Stimulated activated naive CD8-positive, alpha-beta T cell treated with anti-CD3 and anti-CD28 coated beads, Interleukin-15, amount 100 ng/mL, for 72 hours (primary cell): ENCODE measurements at regions not wholly inside any gene's neighbourhood (a gene's known extent, or its start where the extent isn't known, plus 50 kb on each side); places are given as distances from the start of the nearest gene placed in this dataset.
"Not testable (repeated sequence)": the region's sequence is repeated elsewhere in the genome, so short reads cannot be mapped to it uniquely, and the experiment has no call there.

Experiments
- ATAC-seq: fragments of 150-1000 bp; cut with Tn5 transposase; 2 replicates; pipeline ENCODE4 v1.10.0; 2021; ENCODE audit warnings: mild to moderate bottlenecking, moderate library complexity
- DNase-seq, 2 donors: peaks; one replicate each; pipeline ENCODE4 v3.0.0; 2021 to 2022
- H3K27ac Mint-ChIP-seq, 2 donors: one replicate each; pipeline ENCODE4 v1.8.0; 2022; ENCODE audit warnings: mild to moderate bottlenecking in 2 of 2, mixed read lengths in 2 of 2, moderate library complexity in 2 of 2
- H3K27me3 Mint-ChIP-seq: one replicate; pipeline ENCODE4 v1.8.0; 2022; ENCODE audit warnings: mixed read lengths
- H3K4me1 Mint-ChIP-seq: one replicate; pipeline ENCODE4 v1.8.0; 2022; ENCODE audit warnings: mild to moderate bottlenecking, mixed read lengths
- H3K4me3 Mint-ChIP-seq, 2 donors: one replicate each; pipeline ENCODE4 v1.8.0; 2022; ENCODE audit warnings: mild to moderate bottlenecking in 2 of 2, mixed read lengths in 2 of 2, moderate library complexity in 1 of 2
- H3K9me3 Mint-ChIP-seq, 2 donors: one replicate each; pipeline ENCODE4 v1.8.0; 2022; ENCODE audit warnings: mixed read lengths in 2 of 2

- no peaks in the 10 kb centered on the region for H3K4me1 Mint-ChIP-seq
- H3K9me3 Mint-ChIP-seq, result peaks cover 16 to 26% of the 10 kb centered on the region in 2 donors
- DNase-seq, result no peak
- ATAC-seq, result no peak
- no peaks in the 10 kb centered on the region for H3K27me3 Mint-ChIP-seq
- H3K27ac Mint-ChIP-seq, result no peak overlapping the region
- H3K4me3 Mint-ChIP-seq, result no peak overlapping the region
These were observed 729.3 kb downstream of the CDH18 start for GRCh38 chr5:19258686-19259085.

GRCh38 chr5:19261879-19262278 lies 726.1 kb downstream of the CDH18 start:
- H3K9me3 Mint-ChIP-seq, result peaks cover 14 to 23% of the 10 kb centered on the region in 2 donors
- DNase-seq (no peak), ATAC-seq (no peak)
- no peak overlapping the region for H3K27ac Mint-ChIP-seq
- H3K27me3 Mint-ChIP-seq, result no peaks in the 10 kb centered on the region
- H3K4me3 Mint-ChIP-seq, result no peak overlapping the region
- no peaks in the 10 kb centered on the region for H3K4me1 Mint-ChIP-seq

- no peak overlapping the region for H3K27ac Mint-ChIP-seq
- H3K4me3 Mint-ChIP-seq, result no peak overlapping the region
- ATAC-seq, result no peak
- H3K27me3 Mint-ChIP-seq, result no peaks in the 10 kb centered on the region
- no peaks in the 10 kb centered on the region for H3K4me1 Mint-ChIP-seq
- H3K9me3 Mint-ChIP-seq, result peaks cover 15 to 24% of the 10 kb centered on the region in 2 donors
- DNase-seq, result no peak
These were observed 723.2 kb downstream of the CDH18 start for GRCh38 chr5:19264821-19265220.

DNA sequence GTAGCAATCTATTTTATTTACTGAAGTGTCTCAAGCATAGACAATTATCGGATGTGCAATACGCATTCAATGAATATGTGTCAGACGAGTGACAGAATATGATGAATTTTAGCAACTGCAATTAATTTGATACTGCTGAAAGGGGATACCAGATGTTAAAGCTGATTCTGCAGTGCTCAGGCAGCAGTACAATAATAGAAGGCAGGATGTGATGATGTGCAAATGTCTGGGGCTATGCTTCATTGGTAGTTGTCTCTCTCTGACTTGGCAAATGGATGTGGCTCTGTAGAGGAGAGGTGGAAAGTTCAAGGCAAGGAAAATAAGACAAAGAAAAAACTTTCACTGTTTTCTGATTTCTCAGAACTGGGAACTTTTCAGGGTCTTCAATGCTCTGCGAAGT lies 721.2 kb downstream of the CDH18 start:
- DNase-seq, result no peak
- no peaks in the 10 kb centered on the region for H3K4me1 Mint-ChIP-seq
- H3K27me3 Mint-ChIP-seq, result no peaks in the 10 kb centered on the region
- no peak overlapping the region for H3K27ac Mint-ChIP-seq
- H3K4me3 Mint-ChIP-seq, result no peak overlapping the region
- H3K9me3 Mint-ChIP-seq, result peaks cover 9% of the 10 kb centered on the region in 2 donors
- no peak for ATAC-seq

DNA sequence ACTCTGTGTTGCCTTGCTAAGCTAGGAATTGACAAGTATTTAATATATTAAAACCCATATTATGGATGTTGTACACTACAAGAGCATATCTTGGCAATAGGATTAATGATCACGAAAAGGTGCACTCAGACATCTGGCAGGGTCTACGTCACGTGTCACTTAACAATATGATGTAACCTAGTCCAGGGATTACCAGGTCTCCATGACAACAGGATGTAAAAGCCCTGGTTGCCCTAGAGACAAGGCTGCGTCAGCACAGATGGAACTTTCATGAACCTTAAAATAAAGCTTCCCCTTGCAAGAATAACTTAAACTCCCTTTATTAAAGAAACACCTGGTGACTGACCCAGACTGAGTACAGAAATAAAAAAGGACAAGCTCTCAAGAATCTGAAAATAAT lies 717.8 kb downstream of the CDH18 start:
- ATAC-seq, result no peak
- Mint-ChIP-seq H3K9me3 (peaks cover 9 to 19% of the 10 kb centered on the region in 2 donors), H3K4me3 (no peak overlapping the region)

GRCh38 chr5:19274578-19274977 lies 713.4 kb downstream of the CDH18 start:
- Mint-ChIP-seq H3K27ac (no peak overlapping the region), H3K4me3 (no peak overlapping the region), H3K27me3 (no peaks in the 10 kb centered on the region), H3K9me3 (peaks cover 11 to 18% of the 10 kb centered on the region in 2 donors), H3K4me1 (no peaks in the 10 kb centered on the region)
- no peak for ATAC-seq
- DNase-seq, result no peak

More for the DNA sequence above, 717.8 kb downstream of the CDH18 start:
- no peaks in the 10 kb centered on the region for H3K4me1 Mint-ChIP-seq
- no peak overlapping the region for H3K27ac Mint-ChIP-seq
- H3K27me3 Mint-ChIP-seq, result no peaks in the 10 kb centered on the region
- DNase-seq, result no peak

DNA sequence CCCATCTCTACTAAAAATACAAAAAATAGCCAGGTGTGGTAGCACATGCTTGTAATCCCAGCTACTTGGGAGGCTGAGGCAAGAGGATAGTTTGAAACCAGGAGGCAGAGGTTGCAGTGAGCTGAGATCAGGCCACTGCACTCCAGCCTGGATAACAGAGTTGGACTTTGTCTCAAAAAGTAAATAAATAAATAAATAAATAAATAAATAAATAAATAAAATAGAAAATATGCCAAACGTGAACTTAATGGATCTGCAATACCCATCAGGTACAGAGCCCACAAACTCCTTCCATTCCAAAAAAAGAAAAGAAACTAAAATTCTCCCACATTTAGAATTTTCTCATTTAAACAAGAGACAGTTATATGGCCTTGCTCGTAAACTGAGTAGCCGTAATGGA lies 702.7 kb downstream of the CDH18 start:
- no peaks in the 10 kb centered on the region for H3K27me3 Mint-ChIP-seq
- ATAC-seq (no peak), DNase-seq (no peak)
- H3K9me3 Mint-ChIP-seq, result peaks cover 16 to 31% of the 10 kb centered on the region in 2 donors
- no peak overlapping the region for H3K4me3 Mint-ChIP-seq
- no peaks in the 10 kb centered on the region for H3K4me1 Mint-ChIP-seq
- H3K27ac Mint-ChIP-seq, result no peak overlapping the region

DNA sequence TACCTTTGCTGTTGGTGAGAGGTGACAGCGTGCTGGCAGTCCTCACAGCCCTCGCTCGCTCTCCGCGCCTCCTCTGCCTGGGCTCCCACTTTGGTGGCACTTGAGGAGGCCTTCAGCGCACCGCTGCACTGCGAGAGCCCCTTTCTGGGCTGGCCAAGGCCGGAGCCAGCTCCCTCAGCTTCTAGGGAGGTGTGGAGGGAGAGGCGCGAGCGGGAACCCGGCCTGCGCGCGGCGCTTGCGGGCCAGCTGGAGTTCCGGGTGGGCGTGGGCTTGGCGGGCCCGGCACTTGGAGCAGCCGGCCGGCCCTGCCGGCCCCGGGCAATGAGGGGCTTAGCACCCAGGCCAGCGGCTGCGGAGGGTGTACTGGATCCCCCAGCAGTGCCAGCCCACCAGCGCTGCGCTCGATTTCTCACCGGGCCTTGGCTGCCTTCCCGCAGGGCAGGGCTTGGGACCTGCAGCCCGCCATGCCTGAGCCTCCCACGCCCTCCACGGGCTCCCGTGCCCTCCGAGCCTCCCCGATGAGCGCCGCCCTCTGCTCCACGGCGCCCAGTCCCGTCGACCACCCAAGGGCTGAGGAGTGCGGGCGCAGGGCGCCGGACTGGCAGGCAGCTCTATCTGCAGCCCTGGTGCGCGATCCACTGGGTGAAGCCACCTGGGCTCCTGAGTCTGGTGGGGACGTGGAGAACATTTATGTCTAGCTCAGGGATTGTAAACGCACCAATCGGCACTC lies 700.3 kb downstream of the CDH18 start:
- H3K4me1 Mint-ChIP-seq, H3K27me3 Mint-ChIP-seq, ATAC-seq, H3K4me3 Mint-ChIP-seq, H3K27ac Mint-ChIP-seq, DNase-seq: not testable (repeated sequence)
- peaks cover 11 to 30% of the 10 kb centered on the region in 2 donors for H3K9me3 Mint-ChIP-seq

DNA sequence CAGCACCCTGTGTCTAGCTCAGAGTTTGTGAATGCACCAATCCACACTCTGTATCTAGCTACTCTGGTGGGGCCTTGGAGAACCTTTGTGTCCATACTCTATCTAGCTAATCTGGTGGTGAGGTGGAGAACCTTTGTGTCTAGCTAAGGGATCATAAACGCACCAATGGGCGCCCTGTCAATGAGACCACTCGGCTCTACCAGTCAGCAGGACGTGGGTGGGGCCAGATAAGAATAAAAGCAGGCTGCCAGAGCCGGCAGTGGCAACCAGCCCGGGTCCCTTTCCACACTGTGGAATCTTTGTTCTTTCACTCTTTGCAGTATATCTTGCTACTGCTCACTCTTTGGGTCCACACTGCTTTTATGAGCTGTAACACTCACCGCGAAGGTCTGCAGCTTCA lies 699.7 kb downstream of the CDH18 start:
- peaks cover 11 to 30% of the 10 kb centered on the region in 2 donors for H3K9me3 Mint-ChIP-seq
- not testable (repeated sequence) for H3K4me3 Mint-ChIP-seq, H3K27me3 Mint-ChIP-seq, DNase-seq, H3K27ac Mint-ChIP-seq, H3K4me1 Mint-ChIP-seq, ATAC-seq

DNA sequence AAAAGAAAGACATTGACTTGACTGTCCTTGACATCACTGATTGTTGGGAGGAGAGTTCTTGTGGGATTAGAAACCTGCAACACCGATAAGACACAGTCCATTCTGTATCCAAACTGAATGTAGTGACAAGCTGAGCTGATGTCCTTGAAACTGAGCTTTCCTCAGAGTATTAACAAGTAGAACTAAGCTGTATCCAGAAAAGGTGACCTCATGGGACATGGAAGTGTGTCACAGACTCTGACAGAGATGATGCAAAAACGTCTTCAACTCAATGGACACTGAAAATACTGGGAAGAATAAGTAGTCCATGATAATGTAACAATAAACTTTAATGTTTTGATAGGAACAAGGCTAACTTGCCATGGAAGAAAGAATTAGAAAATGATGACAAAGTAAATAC lies 690.1 kb downstream of the CDH18 start:
- H3K9me3 Mint-ChIP-seq, result peaks cover 2 to 9% of the 10 kb centered on the region in 2 donors
- H3K4me3 Mint-ChIP-seq, result no peak overlapping the region
- DNase-seq (no peak), ATAC-seq (no peak)
- H3K4me1 Mint-ChIP-seq, result no peaks in the 10 kb centered on the region
- no peaks in the 10 kb centered on the region for H3K27me3 Mint-ChIP-seq
- H3K27ac Mint-ChIP-seq, result no peak overlapping the region

DNA sequence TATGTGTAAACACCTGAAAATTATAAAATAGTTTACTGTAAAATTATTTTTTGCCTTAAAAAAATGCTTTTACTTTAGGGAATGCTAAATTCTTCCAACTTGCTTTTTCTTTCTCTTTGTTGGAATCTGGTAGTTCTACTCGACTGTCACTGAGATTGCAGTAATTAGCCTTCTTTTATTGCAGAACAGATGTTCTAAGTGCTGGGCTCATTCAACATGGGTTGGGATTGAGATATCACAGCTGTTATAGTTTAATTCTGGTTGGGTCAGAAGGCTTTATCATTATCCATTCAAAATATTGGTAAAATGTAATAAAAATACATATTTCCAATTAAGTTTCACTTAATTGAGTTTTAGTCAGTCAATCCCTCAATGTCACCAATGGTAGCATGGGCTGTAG lies 686.7 kb downstream of the CDH18 start:
- H3K4me3 Mint-ChIP-seq, result no peak overlapping the region
- no peaks in the 10 kb centered on the region for H3K27me3 Mint-ChIP-seq
- no peak for ATAC-seq
- peaks cover 5 to 8% of the 10 kb centered on the region in 2 donors for H3K9me3 Mint-ChIP-seq
- no peak overlapping the region for H3K27ac Mint-ChIP-seq
- H3K4me1 Mint-ChIP-seq, result no peaks in the 10 kb centered on the region
- DNase-seq, result no peak

- H3K27ac Mint-ChIP-seq, result no peak overlapping the region
- no peaks in the 10 kb centered on the region for H3K4me1 Mint-ChIP-seq
- H3K4me3 Mint-ChIP-seq, result no peak overlapping the region
- no peaks in the 10 kb centered on the region for H3K27me3 Mint-ChIP-seq
- peaks cover 30% of the 10 kb centered on the region in 2 donors for H3K9me3 Mint-ChIP-seq
- DNase-seq (no peak), ATAC-seq (no peak)
These were observed 673.2 kb downstream of the CDH18 start for GRCh38 chr5:19314840-19315239.

DNA sequence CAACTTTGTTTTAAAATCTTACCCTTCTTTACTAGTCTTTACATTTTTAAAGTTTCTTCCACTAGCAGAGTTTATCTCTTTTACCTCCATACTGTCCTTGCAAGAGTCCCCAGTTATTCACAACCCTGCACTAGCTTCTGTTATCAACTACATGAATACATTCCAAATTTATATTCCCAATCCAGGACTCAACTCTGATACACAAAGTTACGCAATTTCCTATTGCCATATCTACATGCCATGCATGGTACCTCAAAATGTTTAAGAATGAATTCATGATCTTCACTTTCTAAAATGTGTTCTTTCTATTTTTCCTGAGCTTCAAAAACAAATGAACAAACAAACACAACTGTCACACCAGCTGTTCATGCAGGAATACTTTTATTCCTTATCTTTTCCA lies 668.7 kb downstream of the CDH18 start:
- Mint-ChIP-seq H3K27me3 (no peaks in the 10 kb centered on the region), H3K4me3 (no peak overlapping the region), H3K27ac (no peak overlapping the region), H3K9me3 (peaks cover 16 to 33% of the 10 kb centered on the region in 2 donors), H3K4me1 (no peaks in the 10 kb centered on the region)
- ATAC-seq (no peak), DNase-seq (no peak)

- Mint-ChIP-seq H3K4me1 (no peaks in the 10 kb centered on the region), H3K4me3 (no peak overlapping the region), H3K27me3 (no peaks in the 10 kb centered on the region), H3K27ac (peak overlapping the region in 1 of 2 donors; percentile 57), H3K9me3 (peaks cover 11 to 19% of the 10 kb centered on the region in 2 donors)
- ATAC-seq (no peak), DNase-seq (no peak)
These were observed 665.1 kb downstream of the CDH18 start for GRCh38 chr5:19322716-19323485.

GRCh38 chr5:19334278-19334677 lies 653.7 kb downstream of the CDH18 start:
- Mint-ChIP-seq H3K9me3 (peaks cover 12 to 20% of the 10 kb centered on the region in 2 donors), H3K4me1 (no peaks in the 10 kb centered on the region), H3K4me3 (no peak overlapping the region), H3K27ac (no peak overlapping the region), H3K27me3 (no peaks in the 10 kb centered on the region)
- no peak for ATAC-seq
- no peak for DNase-seq

GRCh38 chr5:19342942-19343341 lies 645.1 kb downstream of the CDH18 start:
- ATAC-seq (no peak), DNase-seq (no peak)
- Mint-ChIP-seq H3K27me3 (no peaks in the 10 kb centered on the region), H3K27ac (no peak overlapping the region), H3K4me3 (no peak overlapping the region), H3K4me1 (no peaks in the 10 kb centered on the region), H3K9me3 (peaks cover 5 to 27% of the 10 kb centered on the region in 2 donors)
